Fibroblast of lung (primary cell): ENCODE measurements at regions not wholly inside any gene's neighbourhood (a gene's known extent, or its start where the extent isn't known, plus 50 kb on each side); places are given as distances from the start of the nearest gene placed in this dataset.

Source experiments
- EZH2 ChIP-seq: IDR thresholded peaks from 2 replicates; pipeline ENCODE4 v1.5.1; 2012; ENCODE audit warnings: low read length, control low read depth, mild to moderate bottlenecking; ENCODE audit errors: missing control alignments
- TF ChIP-seq, protein P1 (sequence below), 2 donors: IDR thresholded peaks in 1 of 2; conservative IDR thresholded peaks in 1 of 2; 1 replicate in 1 of 2; 2 replicates in 1 of 2; pipeline ENCODE4 v1.5.1; 2011 to 2012; ENCODE audit warnings: low read length in 2 of 2, control low read depth in 1 of 2, inconsistent platforms in 1 of 2, low read depth in 1 of 2, mild to moderate bottlenecking in 1 of 2

- TF ChIP-seq EZH2, result no peak
- TF ChIP-seq, protein P1, sequence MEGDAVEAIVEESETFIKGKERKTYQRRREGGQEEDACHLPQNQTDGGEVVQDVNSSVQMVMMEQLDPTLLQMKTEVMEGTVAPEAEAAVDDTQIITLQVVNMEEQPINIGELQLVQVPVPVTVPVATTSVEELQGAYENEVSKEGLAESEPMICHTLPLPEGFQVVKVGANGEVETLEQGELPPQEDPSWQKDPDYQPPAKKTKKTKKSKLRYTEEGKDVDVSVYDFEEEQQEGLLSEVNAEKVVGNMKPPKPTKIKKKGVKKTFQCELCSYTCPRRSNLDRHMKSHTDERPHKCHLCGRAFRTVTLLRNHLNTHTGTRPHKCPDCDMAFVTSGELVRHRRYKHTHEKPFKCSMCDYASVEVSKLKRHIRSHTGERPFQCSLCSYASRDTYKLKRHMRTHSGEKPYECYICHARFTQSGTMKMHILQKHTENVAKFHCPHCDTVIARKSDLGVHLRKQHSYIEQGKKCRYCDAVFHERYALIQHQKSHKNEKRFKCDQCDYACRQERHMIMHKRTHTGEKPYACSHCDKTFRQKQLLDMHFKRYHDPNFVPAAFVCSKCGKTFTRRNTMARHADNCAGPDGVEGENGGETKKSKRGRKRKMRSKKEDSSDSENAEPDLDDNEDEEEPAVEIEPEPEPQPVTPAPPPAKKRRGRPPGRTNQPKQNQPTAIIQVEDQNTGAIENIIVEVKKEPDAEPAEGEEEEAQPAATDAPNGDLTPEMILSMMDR (conservative IDR thresholded peaks at IDR 0.05 in 1 of 2, IDR thresholded peaks at IDR 0.05 in 1 of 2; ENCODE audit: low read depth in 1 of 2, low read length in 2 of 2), result no peak
Observed at GRCh38 chr7:9945131-9945530, 1028.5 kb upstream of the PHF14 start.
